IPS DF 19.7 (cell line): ENCODE measurements at regions not wholly inside any gene's neighbourhood (a gene's known extent, or its start where the extent isn't known, plus 50 kb on each side); places are given as distances from the start of the nearest gene placed in this dataset.

ENCODE experiments used
- DNase-seq: peaks from one replicate; pipeline ENCODE4 v3.0.0-alpha.2; 2013; ENCODE audit warnings: low read depth, low spot score

DNA sequence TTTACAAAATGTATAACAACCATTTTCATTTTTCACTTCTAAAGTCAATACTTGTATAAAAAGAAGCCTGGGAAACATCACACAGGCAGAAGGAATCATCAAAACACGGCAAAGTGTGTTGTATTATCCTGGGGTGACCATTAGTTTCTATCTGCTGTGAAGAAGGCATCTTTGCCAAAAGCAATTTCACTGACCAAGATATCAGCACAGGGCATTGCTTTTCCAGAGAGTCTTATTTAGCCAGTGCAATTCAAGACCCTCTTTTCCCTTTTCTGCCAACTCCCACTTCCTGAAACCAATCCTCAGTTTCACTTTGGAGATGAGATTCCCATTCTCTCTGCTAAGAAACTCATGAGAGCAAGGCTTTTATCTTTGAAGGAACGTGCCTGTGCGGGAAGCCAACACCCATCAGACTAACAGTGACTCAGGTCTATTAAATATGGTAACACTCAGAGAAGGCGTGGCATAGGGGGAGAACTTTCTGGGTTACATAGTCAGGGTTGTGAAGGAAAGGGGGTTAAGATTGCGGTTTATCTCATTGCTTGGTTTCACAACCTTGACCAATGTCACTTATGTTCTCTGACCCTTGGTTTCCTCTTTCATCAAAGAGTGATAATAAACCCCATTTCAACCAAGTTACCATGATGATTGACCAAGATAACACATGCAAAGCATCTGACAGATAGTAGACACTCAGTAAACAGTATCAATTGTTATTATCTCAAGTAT, 666.9 kb upstream of the KLF4 start:
- DNase-seq, result no peak

DNA sequence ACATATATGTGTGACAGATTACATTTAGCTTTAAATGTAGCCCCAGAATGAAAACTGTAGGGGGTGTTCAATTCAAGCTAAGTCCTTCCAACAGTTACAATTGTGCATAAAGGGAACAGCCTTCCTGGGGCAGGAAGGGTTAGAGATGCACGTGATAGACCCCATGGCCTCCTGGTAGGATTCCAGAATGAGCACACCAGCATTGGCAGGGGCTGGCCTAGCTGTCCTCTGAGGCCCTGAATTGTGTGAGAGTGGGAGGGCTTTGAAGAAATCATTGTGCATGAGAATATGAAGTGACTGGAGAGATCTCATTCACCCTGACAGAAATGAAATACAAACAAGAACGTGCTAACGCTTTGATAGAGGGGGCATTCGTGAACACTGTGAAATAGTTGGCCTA, 663.8 kb upstream of the KLF4 start:
- DNase-seq, result no peak

DNA sequence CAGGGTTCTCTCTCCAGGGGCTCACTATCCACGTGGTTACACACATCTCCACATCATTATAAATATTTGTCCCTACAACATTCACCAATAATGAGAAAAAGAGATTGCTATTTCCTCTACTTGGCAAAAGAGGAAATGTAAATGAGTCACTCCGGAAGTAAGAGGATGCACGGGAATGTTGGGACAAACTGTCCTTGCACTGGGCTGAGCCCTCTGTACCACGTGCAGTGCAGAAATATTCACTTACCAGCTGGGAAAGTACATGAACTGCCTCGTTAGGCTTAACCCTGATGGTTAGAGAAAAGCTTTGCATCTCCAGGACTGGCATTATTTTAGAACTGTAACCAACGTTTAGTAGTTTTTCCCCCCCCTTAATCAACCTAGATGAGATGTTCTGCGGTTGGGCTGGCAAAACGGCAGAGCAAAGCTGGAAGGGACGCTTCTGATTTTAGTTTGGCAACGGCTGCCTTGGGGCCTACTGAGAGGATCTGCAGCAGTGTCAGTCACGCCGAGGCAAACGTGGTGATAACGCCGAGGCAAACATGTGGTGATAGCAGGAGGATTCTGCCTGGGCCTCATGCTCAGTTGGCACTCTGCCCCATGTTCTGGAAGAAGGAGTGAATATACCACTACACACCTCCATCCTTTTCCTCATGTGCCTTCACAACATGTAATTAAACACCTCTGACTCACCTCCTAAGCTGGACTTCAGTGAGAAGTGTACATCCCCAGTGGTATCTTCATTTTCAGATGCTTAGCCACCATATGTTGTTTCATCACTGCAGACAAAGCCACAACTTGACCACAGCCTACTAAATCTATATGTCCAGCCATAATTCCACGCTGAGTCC, 661.4 kb upstream of the KLF4 start:
- no peak for DNase-seq

DNA sequence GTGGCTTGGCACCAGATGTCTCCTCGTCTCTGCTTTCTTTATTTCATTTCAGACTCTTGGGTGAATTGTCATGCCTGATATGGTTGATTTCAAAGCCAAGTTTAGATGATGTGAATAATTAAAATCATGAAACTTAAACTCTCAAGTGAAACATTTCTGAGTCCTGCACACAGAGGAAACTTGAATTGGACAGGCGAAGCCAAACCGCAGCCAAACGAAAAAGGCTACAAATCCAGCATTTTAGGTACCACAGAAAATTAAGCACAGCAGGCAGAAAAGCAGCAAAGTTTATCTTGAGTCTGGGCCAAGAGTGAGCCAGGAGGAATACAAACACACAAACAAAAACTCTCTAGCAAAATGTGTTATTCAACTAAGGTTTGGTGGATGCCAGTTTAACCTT, 659.8 kb upstream of the KLF4 start:
- DNase-seq, result no peak

DNA sequence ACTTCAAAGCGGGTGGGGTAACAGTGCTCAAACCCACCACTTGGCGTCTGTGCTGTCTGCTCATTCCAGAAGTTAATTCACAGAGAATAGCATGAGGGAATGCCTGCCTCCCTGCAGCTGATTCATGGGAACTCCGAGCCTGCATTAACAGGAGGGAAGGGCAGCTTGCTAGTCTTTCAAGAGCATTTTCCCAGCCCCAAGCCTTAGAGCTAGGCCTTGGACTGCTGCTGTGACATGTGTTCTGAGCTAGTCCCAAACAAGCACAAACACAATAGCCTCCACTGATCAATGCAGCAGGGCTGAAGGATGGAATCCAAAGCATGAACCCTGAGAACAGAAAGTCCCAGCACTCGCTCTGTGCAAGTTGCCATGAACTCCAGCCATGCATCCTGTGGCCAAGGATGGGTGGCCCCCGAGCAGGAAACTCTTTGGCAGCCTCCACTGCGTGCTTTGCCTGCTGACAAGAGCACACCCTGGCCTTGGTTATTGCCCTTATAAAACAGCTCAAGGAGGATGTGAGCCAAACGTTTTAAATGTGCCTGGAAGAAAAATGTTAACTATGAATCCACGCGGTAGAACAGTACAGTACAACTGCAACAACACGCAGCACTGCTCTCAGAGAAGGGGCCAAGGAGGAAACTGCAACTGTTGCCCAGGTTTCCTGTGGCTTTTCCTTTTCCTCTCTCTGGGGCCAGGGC, 653.1 kb upstream of the KLF4 start:
- no peak for DNase-seq

DNA sequence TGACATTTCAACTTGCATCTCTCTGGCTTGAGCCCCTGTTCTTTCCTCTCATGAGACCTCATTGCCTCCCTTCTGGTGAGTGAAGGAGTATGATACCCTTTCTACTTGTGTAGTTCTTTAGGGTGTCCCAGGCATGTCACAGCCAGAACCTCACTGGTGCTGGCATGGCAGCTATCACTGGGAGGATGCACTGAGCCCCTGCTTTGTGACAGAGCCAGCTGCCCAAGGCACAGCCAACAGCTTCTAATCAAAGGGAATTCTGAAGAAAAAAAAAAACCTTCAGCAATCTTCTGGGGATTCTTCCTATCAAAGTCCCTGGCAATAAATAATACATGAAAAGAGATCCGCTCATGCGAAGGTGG, 652.6 kb upstream of the KLF4 start:
- DNase-seq, result no peak

DNA sequence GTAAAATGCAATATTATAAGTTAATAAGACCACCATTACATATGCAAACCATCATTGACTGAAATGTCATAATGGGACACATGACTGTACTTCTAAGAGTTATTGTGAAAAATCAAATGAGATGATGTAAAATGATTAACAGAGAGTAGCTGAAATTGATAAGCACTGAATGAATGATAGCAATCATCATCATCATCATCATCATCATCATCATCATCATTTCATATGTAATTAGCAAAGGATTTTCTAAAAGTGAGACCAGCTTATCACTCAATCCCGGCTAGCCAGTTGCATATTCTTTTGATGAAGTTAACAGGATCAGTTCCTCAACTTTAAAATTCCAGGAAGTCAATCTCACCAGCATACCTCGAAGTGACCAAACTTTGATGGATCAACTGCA, 650.3 kb upstream of the KLF4 start:
- no peak for DNase-seq

DNA sequence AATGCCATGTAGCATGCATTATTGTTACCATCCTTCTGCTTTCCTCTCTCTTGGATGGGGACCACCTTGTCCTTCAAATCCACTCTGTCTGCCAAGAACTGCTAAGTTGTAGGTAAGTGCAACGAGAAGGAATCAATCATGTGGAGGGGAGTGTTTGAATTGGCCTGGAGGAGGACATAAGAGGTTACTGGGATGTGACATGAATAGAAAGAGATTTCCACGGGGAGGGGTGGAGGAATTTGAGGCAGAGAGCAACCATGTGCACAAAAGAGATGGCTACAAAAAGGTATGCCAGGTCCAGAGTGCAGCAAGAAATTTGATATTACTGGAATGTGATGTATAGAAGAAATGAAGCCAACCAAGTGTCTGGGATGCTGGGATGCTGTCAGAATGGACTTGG, 648.9 kb upstream of the KLF4 start:
- DNase-seq, result no peak

DNA sequence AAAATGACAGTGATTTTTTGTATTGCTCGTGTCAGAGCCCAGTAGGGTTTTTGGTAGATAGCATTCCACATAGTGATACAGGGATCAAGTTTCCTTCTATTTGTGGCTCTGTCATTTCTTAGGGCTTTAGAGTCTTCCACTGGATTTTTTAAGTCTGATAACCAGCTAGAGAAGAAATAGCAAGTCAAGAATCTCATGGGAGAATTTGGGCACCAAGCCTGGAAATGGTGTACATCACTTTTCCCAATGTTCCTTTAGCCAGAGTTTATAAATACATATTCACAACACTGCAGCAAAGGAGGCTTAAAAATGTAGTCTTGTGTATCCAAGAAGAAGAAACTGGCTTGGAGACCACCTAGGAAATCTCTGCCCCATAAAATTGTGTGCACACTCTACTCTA, 647.1 kb upstream of the KLF4 start:
- no peak for DNase-seq

DNA sequence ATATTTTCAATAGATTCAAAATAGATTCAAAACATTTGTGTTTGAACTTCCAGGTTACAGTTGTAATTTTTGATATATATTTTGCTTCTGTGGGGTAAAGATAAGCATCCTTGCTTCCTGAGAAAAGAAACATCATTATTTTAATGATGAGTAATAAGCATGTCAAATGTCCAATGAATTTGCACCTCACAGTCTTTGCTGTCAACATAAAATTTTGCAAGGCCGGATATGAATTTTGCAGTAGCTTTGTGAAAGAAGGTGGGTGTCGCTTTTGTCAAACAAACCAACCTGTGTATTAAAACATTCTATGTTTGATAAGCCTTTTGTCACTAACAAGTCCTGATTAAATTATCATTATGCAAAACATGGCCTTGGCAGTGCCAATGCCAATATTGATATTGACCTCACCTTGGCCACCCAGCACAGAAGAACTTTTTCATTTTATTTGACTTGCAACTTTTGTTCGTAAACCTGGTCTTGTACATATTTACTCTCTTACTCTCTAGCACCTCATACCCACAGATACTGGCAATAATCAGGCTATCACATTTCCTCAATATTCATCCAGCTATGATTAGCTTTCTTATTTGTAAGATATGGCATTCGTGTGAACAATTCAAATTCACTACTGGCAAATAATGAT, 645.0 kb upstream of the KLF4 start:
- DNase-seq, result no peak

DNA sequence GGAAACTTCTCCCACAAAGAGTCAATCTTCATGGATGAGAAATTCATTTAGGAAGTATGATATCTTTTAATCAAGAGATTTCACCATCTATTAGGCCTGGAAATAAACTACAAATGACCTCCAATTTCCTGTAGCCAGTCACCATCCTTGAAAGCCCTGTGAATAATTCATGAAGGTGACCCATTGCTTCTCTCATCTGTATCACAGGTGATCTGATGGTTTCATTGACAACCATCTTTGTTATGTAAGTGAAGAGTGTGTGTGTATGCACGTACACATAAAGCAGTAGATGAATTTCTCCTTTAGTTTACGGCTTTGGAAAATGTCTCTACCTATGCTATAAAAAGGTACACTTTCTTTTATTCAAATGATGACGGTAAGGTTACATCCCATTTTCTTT, 644.1 kb upstream of the KLF4 start:
- no peak for DNase-seq

DNA sequence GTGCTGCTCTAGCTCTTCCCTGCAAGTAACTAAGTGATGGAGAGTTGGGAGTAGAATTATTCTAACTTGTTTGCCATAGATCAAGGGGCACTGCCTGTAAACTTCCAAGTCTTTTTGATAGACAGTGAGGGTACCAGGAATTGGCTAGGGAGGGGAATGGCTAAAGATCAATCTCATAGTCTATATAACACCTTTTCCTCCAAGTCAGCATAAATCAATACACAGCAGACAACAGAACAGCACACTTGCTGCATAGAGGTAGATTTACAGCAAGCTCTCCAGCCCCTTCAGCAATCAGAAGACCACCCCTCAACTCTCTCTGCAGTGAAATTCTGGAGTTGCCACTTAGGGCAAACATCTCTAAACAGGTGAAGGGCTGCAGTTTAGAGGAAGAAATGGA, 643.5 kb upstream of the KLF4 start:
- DNase-seq, result no peak

DNA sequence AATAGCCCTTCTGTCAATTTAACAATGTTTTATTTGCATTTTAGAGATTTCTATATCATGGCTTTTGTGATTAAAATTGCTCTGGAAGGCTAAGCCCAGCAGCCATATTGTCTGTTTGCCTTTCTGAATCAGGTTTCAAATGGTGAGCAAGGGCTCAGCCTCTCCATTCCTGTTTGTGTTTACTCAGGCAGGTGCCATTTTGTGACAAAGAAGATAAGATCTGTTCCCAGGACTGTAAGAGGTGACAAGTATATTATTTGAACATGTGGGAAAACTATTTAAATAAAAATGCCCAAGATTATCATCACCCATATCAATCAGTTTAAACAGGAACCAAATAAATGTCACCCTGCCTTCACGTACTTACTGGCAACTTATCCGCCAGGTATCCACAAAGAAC, 641.3 kb upstream of the KLF4 start:
- no peak for DNase-seq

DNA sequence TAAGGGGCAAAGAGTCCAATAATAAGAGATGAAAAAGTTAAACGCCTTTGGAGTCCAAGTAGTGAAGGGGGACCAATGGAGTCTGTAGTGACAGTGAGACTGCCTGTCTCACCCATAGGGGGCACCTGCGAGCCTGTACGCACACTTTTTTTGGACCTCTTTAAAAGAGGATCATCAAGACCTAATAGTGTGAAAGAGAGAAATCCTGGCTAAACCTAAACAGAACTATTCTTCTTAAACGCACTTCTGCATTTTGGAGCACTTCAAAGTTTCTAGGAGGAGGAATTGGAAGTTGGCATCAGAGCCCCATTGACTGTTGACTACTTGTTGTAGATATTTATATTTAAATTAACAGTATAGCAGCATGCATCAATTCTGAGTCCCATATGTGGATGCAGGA, 636.1 kb upstream of the KLF4 start:
- no peak for DNase-seq

DNA sequence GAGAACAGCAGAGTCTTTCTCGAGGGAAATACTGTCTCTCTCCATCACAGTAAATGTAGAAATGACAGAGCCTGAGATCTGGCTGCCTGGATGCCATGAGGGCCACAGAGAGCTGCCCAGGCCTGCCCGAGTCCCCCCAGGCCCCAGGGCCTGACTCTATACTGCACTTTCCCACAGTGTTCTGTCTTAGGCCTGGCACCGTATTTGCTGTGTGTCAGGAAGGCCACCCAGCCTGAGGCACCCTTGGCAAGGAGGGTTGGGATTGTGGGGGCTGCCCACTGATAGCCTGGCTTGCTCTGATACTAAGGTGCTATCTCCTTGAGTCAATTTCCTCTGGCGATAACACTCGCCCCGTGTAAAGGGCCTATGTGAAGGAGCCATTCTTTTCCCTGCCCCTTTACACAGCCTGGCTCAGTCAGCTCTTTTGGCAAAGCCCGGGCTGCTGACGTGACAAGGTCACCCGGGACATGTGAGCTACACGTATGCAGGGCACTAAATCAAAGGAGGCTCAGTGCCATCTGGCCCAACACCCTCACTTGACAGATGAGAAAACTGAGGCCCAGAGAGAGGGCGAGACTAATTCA, 630.1 kb upstream of the KLF4 start:
- no peak for DNase-seq

DNA sequence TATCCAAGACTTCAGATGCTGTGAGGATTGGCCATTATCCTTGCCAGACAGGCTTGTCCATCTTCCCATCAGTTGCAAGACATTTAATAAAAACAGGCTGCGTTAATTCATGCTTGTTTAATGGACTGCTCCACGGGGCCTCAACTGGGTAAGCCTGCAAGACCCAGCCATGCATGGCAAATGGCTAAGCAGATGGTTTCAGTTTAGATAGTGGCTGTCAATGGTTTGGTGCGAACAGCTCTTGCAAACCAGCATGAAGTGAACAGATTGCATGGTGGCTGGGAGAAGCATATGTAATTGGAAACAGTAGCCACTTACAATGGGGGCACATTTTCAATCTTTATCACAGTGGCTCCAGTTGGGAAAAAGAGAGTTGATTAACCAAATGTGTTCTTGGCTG, 628.2 kb upstream of the KLF4 start:
- no peak for DNase-seq

DNA sequence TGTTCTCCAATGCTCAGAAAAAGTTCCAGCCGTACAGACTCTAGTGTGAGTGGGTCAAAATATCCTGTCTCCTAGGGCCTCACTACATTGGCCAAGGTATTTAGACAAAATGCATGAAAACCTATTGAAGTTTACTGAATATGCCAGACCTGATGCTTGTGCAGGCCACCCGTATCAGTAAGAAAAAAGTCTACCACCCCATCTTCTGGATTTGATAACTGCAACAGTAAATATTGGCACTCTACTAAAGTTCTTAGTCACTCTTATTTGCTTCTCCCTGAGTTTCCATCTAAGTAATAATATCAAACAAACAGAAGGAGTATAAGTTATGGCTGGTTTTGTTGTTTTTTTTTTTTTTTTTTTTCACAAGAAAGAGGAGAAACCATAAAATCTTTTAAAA, 627.7 kb upstream of the KLF4 start:
- no peak for DNase-seq

DNA sequence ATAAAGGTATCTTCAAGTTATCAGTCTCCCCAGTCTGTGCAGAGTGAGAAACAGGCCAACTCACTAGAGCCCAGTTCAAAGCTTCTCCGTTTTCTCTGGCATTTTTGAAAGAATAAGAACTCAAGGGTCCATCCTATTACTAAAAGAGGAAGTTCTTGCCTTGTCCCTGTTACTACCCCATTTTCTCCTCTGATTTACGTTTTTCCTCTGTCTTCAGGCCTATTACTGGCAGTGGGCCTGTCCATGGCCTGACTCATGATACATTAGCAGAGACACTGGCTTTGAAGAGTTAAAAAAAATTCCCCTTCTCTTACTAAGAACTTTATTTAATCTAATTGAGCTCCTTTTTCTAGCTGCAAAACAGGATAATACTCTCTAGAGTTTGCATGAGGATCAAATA, 624.0 kb upstream of the KLF4 start:
- no peak for DNase-seq

DNA sequence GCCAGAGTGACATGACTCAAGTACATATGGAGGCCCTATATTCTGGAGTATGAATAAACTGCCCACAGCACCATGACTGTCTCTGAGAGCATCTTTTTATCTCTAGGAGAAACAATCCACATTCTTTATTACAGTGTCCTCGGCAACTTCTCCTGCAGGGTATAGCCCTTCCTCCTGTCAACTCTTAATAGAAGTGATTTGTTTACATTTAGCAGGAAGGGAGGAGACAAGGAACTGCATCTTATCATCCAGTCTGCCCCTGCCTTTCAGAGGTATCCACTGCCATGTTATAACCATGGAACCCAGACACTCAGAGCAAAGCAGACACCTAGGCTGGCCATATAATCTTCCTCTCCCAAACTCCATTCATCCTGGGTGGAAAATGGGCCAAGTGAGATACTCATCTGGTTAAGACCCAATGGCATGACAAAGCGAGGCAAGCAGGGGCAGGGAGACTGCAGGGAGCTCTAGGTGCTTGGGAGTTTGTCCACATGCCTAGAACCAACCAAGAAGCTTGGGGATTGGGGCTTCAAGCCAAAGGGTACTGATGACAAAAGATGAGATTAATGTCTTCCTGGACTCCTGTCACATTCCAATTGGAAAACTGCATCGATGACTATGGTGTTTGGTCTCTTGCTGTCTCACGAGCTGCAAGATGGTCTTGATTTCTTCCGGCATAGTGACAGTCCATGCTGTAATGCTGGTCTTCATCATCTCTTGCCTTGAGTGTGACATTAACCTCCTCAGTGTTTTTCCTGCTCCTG, 620.5 kb upstream of the KLF4 start:
- no peak for DNase-seq

DNA sequence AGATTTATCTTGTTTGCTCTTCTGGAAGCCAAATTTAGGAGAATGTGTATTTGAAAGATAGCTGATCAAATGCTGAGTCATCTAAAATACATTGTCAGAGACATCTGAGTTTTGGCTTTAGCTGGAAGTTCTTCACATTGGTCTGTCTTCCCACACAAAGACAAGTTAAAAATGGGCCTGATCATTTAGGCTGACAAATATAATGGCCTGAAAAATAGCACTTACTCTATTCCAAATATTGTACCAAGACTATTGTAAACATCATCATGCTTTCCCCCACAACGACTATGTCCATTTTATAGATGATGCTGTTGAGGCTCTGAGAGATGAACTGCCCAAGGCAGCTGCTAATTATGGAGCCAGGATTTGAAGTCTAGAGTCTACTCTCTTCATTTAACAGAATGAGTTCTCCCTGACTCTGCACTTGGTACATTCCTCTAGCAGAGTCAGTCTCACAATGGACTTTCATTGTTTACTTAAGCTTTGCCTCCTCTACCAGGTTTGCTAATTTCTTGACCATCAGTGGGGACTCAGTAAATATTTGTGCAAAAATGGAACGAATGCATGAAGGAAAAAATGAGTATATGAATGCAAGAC, 619.4 kb upstream of the KLF4 start:
- no peak for DNase-seq
